GM18511 (cell line): ENCODE measurements at regions not wholly inside any gene's neighbourhood (a gene's known extent, or its start where the extent isn't known, plus 50 kb on each side); places are given as distances from the start of the nearest gene placed in this dataset.
A peak's percentile ranks its signal among the peaks of the same experiment; 100 is the strongest.
"Not testable (repeated sequence)": the region's sequence is repeated elsewhere in the genome, so short reads cannot be mapped to it uniquely, and the experiment has no call there.

Experiments used
- ATAC-seq: cut with Tn5 transposase; IDR thresholded peaks from one replicate; pipeline ENCODE4 v1.9.1; 2021; ENCODE audit warnings: mild to moderate bottlenecking, moderate library complexity; ENCODE audit not compliant: unreplicated experiment

DNA sequence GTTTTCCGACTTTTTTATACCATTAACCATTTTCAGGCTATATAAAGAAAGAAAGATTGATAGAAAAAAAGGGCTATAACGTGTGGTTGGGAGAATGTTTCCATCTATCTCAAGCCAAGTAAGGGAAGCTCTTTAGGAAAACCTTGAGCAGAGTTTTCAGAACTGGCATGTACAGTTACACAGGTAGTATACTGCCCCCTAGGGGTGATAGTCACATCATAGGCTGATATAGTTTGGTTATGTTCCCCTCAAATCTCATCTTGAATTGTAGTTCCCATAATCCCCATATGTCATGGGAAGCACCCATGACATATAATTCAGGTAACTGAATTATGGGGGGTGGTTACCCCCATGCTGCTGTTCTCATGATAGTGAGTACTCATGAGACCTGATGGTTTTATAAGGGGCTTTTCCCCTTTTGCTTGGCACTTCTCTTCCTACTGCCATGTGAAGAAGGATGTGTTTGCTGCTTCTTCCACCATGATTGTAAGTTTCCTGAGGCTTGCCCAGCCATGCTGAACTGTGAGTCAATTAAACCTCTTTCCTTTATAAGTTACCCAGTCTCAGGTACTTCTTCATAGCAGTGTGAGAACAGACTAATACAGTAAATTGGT, 186.8 kb downstream of the TMA16 start:
- ATAC-seq = peak; percentile 83

DNA sequence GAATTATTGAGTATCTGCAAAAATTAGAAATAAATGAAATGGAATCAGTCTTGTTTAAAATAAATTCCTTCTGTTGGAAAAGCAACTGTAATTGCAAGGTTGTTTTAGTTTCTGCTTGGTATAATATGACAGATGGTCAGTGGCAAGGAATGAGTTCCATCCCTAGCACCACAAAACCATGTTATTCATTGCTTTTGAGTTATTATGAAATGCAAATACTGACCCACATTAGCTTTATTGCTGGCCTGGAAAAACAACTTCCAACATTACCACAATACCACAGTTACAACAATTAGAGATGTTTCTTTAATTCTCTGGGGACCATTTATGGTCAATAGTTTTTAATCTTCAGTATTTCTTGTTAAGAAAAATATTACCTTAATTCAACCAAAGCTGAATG, 194.4 kb downstream of the TMA16 start:
- no peak for ATAC-seq

DNA sequence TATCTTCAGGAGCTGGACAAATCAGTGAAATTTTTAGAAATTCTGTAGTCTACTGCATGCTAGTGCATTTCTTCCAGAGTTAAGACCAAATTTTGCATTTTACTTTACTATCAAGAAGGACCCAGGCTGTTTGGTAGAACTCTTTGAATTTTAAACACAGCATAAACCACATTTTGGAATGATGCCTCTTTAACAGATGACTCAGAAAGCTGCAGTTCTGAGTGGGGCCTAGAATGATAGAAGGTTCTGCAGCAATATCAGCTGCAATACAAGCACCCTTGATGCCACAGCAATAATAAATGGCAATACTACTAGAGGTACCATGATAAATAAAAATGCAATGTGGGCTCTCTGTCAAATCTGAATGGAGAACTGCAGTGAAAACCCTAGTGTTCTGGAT, 198.7 kb downstream of the TMA16 start:
- no peak for ATAC-seq

DNA sequence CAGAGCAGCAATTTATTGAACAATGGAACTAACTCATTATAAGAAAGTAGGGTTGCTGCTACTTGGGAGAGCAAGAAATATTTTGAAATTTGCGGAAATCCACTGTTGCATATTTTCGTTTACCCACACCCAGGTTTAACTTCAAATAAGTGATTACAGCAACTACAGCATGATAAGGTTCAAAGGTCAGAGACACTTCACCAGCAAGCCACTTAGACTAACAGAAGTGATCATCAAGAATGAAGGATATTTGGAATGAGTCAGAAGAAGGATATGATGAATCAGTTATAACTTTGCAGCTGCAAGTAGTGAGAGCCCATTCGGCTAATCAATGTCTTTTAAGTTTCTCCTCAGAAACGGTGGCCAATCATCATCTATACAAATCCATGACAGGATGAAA, 199.3 kb downstream of the TMA16 start:
- ATAC-seq = no peak

DNA sequence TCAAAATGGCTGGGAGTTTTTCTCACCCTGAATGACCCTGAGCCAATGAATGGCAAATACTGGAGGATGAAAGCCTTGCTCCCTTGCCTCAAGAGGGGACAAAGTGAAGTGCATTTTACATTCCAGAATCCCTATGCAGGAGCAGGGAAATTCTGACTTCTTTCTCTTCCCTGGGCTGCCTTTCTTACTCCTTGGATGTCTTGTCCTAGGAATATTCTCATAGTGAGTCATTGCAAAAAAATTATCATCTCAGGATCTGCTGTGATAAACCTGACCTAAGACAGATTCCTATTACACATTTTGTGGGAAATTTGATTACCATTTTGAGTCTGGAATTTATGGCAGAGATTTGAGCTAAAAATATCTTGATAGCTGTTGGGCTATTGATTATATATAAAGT, 199.9 kb downstream of the TMA16 start:
- ATAC-seq = no peak

DNA sequence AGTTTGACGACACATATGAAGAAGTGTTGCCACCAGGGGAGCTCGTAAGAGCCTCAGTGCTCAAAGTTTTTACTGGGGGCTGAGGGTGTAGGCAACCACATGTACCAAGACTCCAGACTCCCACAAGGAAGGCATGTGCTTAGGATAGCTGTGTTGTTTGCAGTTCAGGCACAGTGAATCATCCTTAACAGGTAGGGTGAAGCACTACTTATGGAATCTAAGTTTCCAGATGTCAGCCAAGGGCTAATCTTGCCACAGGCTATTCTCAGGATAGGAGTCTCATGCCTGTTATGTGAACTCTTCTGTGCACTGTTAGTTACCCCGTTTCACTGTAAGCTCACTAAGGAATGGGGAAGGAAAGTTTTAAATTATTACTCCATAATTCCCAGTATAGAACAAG, 202.6 kb downstream of the TMA16 start:
- ATAC-seq = no peak

DNA sequence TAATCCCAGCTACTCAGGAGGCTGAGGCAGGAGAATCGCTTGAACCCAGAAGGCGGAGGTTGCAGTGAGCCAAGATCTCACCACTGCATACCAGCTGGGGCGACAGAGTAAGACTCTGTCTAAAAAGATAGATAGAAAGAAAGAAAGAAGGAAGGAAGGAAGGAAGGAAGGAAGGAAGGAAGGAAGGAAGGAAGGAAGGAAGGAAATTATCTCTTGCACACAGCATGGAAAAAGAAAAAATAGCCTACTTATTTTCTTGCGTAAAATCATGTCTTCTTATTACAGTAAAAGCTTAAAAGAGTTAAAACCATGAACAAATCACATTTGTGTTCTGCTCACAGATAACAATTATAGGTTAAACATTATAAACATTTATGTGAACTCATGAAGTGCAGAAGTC, 205.9 kb downstream of the TMA16 start:
- ATAC-seq = not testable (repeated sequence)

DNA sequence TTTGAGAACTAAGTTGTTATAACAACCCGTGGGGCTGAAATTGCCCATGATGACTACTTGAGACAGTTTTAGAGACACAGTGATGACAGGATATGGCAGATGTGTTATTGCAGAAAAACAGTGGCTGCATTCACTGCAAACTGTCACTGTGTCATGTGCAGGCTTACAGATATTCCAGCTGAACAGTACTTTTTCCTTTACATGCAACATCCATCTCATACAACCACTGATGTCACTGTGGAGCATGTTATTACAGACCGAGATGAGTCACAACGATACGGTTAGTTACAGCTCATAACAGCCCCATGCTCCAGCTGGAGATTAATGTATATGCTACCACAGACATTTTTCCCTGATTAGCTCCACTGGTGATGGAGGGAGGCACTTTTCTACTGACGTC, 207.4 kb downstream of the TMA16 start:
- ATAC-seq = peak; percentile 81

DNA sequence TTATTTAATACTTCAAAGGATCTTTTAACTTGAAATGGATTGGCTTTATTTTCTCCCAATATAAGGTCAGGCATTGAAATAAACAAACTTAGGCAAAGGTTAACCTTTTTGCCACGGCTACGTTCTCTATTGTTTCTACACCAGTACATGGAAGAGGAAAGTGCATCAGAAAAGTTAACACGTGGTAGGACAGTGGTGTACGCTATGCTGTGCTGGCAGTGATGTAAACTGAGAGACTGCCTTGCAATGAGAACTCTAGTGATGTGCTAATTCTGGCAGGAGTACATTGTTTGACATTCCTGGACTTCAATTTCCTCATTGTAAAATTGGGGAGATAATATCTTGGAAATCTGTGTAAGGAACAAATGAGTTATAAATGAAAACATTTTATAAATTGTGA, 208.2 kb downstream of the TMA16 start:
- no peak for ATAC-seq

DNA sequence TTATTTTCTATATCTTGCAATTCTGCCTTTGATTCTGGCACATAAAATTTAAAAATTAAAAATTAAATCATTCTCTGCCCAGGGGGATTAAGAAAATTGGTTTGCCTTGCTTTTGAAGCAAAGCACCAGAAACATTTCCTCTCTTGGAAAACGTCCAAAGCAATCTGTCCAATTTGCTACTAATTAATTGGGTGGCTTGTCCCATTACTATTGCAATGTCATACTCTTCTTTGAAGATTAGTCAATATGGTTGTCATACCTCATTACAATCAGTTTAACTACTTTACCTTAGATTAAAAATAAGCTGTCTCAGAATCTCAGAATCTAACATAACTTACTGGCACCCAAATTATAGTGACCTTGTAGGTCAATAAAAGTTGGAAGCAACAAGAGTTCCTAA, 208.8 kb downstream of the TMA16 start:
- ATAC-seq = no peak

DNA sequence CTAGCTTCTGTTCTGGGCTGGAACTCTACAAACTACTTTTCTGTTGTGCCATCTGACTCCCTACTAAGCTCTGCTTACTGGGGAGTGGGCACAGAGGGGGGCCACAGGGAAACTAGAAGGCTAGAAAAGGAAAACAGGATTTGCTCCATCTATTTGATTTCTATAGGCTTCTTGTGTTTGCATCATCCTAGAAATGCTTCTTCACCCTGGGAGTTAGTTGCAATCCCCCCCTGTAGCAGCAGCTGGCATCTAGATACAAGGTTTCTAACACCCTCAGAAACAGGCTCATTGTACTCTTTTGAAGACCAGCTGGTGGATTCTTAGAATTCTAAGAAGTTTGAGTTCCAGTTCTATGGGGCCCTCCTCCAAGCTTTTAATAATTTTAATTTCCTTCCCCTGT, 213.4 kb downstream of the TMA16 start:
- ATAC-seq = no peak

DNA sequence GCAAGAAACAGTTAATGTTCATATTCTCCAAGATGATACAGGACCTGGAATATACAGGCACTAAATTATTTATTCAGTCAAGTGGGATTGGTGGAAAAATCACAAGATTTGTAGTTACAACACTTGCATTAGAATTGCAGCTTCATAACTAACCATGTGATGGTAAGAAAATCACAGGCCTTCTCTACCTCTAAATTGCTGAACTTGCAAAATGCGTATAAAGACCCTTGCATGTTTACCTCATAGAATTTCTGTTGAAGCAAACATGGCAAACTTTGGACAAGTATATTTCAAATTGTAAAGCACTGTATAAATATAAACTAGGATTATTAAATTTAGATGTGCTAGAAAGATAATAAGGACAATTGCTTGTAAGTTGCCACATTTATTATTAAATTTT, 215.1 kb downstream of the TMA16 start:
- no peak for ATAC-seq

DNA sequence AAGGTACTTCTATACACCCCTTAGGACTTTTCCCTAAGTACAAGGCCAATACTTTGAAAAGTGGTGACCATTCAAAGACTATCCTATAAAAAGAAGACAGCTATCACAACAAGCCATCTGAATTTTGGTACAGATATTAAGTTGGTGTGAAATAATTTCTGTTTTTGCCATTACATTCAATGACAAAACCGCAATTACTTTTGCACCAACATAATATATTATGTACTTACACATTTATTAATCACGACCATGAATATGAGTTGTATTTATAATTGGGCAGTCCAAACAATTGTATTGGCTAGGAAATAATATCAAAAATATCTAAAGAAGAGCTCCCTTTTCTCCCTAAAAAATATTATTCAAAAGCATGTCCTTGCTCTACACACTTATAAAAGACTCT, 215.7 kb downstream of the TMA16 start:
- no peak for ATAC-seq

DNA sequence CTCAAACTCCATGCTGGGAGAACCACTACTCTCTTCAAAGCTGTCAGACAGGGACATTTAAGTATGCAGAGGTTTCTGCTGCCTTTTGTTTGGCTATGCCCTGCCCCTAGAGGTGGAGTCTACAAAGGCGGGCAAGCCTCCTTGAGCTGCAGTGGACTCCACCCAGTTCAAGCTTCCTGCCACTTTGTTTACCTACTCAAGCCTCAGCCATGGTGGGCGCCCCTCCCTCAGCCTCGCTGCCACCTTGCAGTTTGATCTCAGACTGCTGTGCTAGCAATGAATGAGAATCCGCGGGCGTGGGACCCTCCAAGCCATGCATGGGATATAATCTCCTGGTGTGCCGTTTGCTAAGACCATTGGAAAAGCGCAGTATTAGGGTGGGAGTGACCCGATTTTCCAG, 230.0 kb downstream of the TMA16 start:
- not testable (repeated sequence) for ATAC-seq

DNA sequence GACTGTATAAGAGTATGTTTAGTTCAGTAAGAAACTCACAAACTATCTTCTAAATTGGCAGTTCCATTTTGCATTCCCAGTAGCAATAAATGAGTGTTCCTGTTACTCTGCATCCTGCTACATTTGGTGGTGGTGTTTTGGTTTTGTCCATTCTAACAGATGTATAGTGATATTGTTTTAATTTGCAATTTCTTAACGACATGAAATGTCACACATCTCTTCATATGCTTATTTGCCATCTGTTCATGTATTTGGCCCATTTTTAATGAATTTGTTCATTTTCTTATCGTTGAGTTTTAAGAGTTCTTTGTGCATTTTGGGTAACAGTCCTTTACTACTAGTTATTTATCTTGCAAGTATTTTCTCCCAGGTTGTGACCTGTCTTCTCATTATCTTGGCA, 232.2 kb downstream of the TMA16 start:
- ATAC-seq = no peak

DNA sequence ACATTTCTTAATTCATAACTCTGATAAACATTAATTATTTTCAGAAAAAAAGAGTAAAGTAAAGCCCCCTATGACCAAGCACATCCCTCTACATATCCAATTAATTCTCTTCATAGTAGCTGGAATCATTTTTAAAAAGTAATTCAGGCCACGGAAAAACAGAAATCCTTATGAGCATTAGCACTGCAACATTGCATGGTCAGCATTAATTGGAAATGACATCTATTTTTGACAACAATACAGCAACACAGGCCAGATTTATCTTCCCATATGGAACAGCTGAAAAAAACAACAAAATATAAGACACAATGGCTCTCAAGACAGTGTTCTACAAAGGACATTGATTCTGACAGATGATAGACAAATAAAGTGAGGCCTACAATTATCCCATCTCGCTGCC, 236.6 kb downstream of the TMA16 start:
- ATAC-seq = no peak

DNA sequence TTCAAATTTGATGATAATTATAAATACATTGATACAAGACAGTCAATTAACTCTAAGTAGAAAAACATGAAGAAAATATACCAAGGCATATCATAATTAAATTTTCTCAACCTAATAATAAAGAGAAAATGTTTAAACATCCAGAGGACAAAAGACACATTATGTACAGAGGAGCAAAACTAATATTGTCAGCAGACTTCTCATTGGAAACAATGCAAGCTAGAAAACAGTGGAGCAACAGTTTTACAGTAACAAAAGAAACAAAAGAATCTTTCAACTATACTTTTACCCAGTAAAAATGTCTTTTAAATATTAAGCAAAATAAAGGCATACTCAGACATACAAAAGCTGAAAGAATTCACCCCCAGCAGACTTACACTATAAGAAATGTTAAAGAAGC, 238.0 kb downstream of the TMA16 start:
- no peak for ATAC-seq

DNA sequence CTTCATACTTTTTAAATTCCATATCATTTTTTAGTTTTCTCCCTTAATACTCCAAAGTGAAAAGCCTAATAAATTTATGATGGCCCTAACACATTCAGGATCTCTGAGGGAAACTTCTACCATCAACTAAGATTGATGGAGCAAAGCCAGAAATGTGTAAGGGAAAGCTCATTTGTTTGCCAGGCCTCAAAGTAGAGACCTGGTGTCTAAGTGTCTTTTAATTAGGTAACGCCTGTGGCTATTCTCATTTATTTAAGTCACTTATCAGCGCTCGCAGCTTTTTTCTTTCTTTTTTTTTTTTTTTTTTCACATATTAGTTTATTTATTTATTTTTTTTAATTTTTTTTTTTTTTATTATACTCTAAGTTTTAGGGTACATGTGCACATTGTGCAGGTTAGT, 242.4 kb downstream of the TMA16 start:
- ATAC-seq = no peak

DNA sequence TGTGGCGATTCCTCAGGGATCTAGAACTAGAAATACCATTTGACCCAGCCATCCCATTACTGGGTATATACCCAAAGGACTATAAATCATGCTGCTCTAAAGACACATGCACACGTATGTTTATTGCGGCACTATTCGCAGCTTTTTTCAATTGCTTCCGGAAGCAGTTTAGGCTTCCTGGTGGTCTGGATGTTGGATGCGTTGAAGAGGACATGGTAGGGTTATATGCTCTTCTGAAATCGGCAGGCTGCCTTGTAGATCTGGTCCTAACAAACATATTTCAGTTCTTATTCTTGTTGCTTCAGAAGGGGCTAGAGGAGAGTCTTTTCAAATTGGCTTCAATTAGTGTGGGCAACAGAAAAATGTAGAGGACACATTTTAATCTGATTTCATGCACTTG, 243.4 kb downstream of the TMA16 start:
- not testable (repeated sequence) for ATAC-seq

DNA sequence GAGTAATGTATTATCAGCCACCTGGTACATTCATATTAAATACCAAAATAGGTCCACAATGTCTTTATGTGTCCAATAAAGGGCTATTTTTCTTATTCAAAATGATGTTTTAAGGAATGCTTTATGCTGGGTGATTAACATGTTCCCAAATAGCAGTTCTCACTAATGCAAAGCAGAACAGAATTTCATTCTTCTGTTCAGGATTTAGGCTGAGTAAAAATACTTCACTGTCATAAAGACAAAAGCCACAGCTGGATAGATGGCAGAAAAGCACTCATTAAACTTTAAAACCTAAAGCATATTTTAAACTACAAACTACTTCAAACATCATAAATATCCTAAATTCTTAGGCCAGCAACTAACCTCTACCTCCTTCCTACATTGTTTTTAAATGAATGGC, 244.0 kb downstream of the TMA16 start:
- no peak for ATAC-seq

DNA sequence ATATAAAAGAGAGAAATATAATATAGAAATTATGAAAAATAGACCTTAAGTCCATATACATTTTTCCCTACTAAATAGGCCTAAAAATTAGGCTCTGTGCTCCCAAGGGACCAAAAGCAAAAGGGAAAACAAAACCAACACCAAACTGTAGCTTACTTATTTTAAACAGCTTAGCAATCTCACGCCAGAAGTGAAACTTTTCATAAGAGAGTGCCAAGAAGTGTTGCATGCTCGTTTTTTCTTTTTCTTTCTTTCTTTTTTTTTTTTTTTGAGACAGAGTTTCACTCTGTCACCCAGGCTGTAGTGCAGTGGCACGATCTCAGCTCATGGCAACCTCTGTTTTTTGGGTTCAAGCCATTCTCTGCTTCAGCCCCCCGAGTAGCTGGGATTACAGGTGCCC, 250.4 kb downstream of the TMA16 start:
- ATAC-seq = peak; percentile 92

DNA sequence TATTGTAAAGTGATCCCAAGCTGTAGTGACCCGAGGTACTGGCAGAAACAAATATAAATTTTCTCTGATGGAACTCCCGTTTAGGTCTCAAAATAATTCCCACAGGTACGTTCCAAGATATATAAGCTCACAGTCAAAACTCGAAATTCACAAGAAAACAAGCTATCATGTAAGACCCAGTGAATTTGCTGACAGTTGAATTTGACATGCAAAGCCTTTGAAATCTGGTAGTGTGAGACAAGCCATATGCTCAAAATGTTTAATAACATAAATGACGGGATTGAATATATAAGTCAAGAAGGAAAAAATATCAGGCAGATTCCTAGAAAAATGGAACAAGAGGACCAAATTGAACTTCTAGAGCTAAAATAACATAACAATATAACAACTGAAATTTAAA, 252.8 kb downstream of the TMA16 start:
- ATAC-seq = no peak

DNA sequence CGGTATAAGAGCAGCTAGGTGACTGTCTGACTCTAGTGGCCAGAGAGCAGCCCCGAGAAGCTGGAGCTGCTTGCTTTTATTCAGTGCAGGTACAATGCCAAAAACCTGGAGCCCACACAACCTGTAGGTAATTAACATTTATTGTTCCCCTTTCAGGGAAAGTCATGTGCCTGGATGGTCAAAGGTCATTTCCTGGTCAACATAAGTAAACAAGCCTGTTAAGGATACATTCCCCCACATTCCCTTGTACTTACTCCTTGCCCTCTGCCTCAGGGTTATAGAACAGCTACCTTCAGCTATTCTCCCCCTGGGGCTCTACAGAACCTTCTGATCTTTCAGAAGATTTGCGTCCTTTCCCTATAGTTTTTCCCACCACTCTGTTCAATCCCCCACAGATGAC, 253.4 kb downstream of the TMA16 start:
- no peak for ATAC-seq

DNA sequence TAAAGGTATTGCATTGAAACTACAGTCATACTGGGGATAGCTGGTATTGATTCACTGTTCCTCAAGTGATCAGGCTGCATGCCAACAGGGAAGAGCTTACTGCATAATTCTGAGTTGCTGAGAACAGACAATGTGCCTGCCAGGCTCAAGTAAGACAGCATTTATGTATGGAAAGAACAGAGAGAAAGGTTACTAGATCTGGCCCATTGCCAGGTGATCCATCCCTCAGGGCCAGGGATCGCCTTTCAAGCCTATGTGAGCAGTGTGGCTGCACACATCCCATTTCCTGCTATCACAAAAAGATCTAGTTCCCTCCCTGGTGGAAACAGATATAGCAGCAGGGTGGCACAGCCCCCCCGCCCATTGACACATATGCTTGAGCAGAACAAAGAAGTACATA, 254.0 kb downstream of the TMA16 start:
- no peak for ATAC-seq
